A549 (cell line): ENCODE measurements at regions not wholly inside any gene's neighbourhood (a gene's known extent, or its start where the extent isn't known, plus 50 kb on each side); places are given as distances from the start of the nearest gene placed in this dataset.

Source experiments
- ATAC-seq, 2 experiments: fragments of 200-7000 bp in 1 of 2; fragments of >200 bp in 1 of 2; cut with Nextera tagmentation in 1 of 2; cut with Tn5 transposase in 1 of 2; 3 replicates each; pipeline versions ENCODE4 v1.8.0 to v1.9.1; 2018 to 2020; ENCODE audit warnings: mild to moderate bottlenecking in 1 of 2, moderate library complexity in 1 of 2
- CTCF ChIA-PET: fragments of 300-600 bp; sonication (Branson Sonifier 250); formaldehyde crosslinking; extraction: SDS; loops from one replicate; lab custom pipeline; 2021; ENCODE audit warnings: antibody characterized with exemption, inconsistent platforms; lab: Yijun Ruan, JAX
- POLR2A ChIA-PET: fragments of 350-600 bp; formaldehyde crosslinking; extraction: SDS; loops from one replicate; lab custom pipeline; 2021; ENCODE audit warnings: antibody characterized with exemption, inconsistent platforms; lab: Yijun Ruan, JAX
- DNase-seq, 2 experiments: peaks; one replicate each; pipeline versions ENCODE4 v3.0.0 to v3.0.0-alpha.2; 2011 to 2016; ENCODE audit warnings: low read depth in 1 of 2, low spot score in 1 of 2
- FAIRE-seq: peaks from 2 replicates; lab custom pipeline; 2011; peaks lifted over from hg19 to GRCh38; lab: Jason Lieb, UNC
- H3K27ac ChIP-seq, 2 experiments: fragments of >200 bp; sonication (Bioruptor Twin); formaldehyde crosslinking; 3 replicates each; pipeline ENCODE4 v1.5.1; 2016 to 2017
- H3K4me1 ChIP-seq: fragments of >200 bp; sonication (Bioruptor Twin); formaldehyde crosslinking; 3 replicates; pipeline ENCODE4 v1.6.1; 2016
- H3K4me2 ChIP-seq: fragments of >200 bp; sonication (Bioruptor Twin); formaldehyde crosslinking; 3 replicates; pipeline ENCODE4 v1.6.1; 2016
- H3K4me3 ChIP-seq: fragments of >200 bp; sonication (Bioruptor Twin); formaldehyde crosslinking; 3 replicates; pipeline ENCODE4 v1.5.1; 2016
- H3K9me3 ChIP-seq: fragments of >200 bp; sonication (Bioruptor Twin); formaldehyde crosslinking; 3 replicates; pipeline ENCODE4 v1.6.1; 2016
- CBX8 ChIP-seq: fragments of 200-600 bp; sonication (generic); IDR thresholded peaks from 2 replicates; pipeline ENCODE4 v1.6.1; 2016
- CHD4 ChIP-seq: fragments of 200-600 bp; sonication (generic); IDR thresholded peaks from 2 replicates; pipeline ENCODE4 v1.6.1; 2016; ENCODE audit warnings: antibody characterized with exemption, mild to moderate bottlenecking, borderline replicate concordance
- ESRRA ChIP-seq: fragments of 150-350 bp; IDR thresholded peaks from 2 replicates; pipeline ENCODE4 v1.6.1; 2014; ENCODE audit warnings: mild to moderate bottlenecking, low read length, borderline replicate concordance
- HOXA7 ChIP-seq: fragments of 250-450 bp; sonication (Bioruptor Pico); IDR thresholded peaks from 2 replicates; pipeline ENCODE4 v1.5.0; 2020; ENCODE audit warnings: mild to moderate bottlenecking, moderate library complexity
- HOXB13 ChIP-seq: fragments of 250-450 bp; sonication (Bioruptor Pico); IDR thresholded peaks from 2 replicates; pipeline ENCODE4 v1.5.0; 2020; ENCODE audit warnings: low read depth, mild to moderate bottlenecking, moderate library complexity
- HOXB5 ChIP-seq: fragments of 250-450 bp; sonication (Bioruptor Pico); IDR thresholded peaks from 2 replicates; pipeline ENCODE4 v1.5.0; 2020; ENCODE audit warnings: mild to moderate bottlenecking, moderate library complexity
- JUN ChIP-seq, 2 experiments: fragments of >200 bp; sonication (Bioruptor Twin); formaldehyde crosslinking; IDR thresholded peaks; 2 replicates in 1 of 2; 3 replicates in 1 of 2; pipeline ENCODE4 v1.6.1; 2016 to 2017
- KDM1A ChIP-seq: fragments of 200-600 bp; sonication (generic); IDR thresholded peaks from 2 replicates; pipeline ENCODE4 v1.6.1; 2016; ENCODE audit warnings: low read depth, mild to moderate bottlenecking
- KDM5A ChIP-seq: fragments of 200-600 bp; sonication (generic); IDR thresholded peaks from 2 replicates; pipeline ENCODE4 v1.6.1; 2016; ENCODE audit warnings: antibody characterized with exemption, mild to moderate bottlenecking
- MAZ ChIP-seq: fragments of 150-350 bp; IDR thresholded peaks from 2 replicates; pipeline ENCODE4 v1.6.1; 2014; ENCODE audit warnings: antibody characterized with exemption, low read depth, low read length, borderline replicate concordance
- NFE2L2 ChIP-seq: fragments of 150-350 bp; conservative IDR thresholded peaks from 2 replicates; pipeline ENCODE4 v1.6.1; 2014; ENCODE audit warnings: low read length
- POLR2AphosphoS2 ChIP-seq: conservative IDR thresholded peaks from 2 replicates; pipeline ENCODE4 v1.6.1; 2012; ENCODE audit warnings: low read length, improper control_type of control experiment, inconsistent platforms
- RCOR1 ChIP-seq: fragments of 150-350 bp; IDR thresholded peaks from 2 replicates; pipeline ENCODE4 v1.6.1; 2014; ENCODE audit warnings: antibody characterized with exemption, low read length, low read depth
- RFX5 ChIP-seq: fragments of 450-650 bp; IDR thresholded peaks from 2 replicates; pipeline ENCODE4 v1.7.1; 2014; ENCODE audit warnings: antibody characterized with exemption, mild to moderate bottlenecking, moderate library complexity
- ZFP36 ChIP-seq: fragments of 450-650 bp; IDR thresholded peaks from 2 replicates; pipeline ENCODE4 v1.6.1; 2014; ENCODE audit warnings: borderline replicate concordance; ENCODE audit not compliant: partially characterized antibody
- ZSCAN20 ChIP-seq: fragments of 250-450 bp; sonication (Bioruptor Pico); IDR thresholded peaks from 2 replicates; pipeline ENCODE4 v1.8.0; 2022; ENCODE audit warnings: mild to moderate bottlenecking, moderate library complexity
- WGBS: methylation state at CpG from one replicate; pipeline ENCODE4 v1.1.6; 2017; ENCODE audit errors: missing lambda C conversion rate; 5-methylcytosine and 5-hydroxymethylcytosine counted together
- TF ChIP-seq, protein P1 (sequence below): IDR thresholded peaks from 2 replicates; pipeline ENCODE4 v1.6.1; 2012
- TF ChIP-seq, protein P2 (sequence below): IDR thresholded peaks from 2 replicates; pipeline ENCODE4 v1.6.1; 2012; ENCODE audit warnings: low read depth, borderline replicate concordance
- TF ChIP-seq, protein P3 (sequence below): fragments of >200 bp; sonication (Bioruptor Twin); formaldehyde crosslinking; IDR thresholded peaks from 3 replicates; pipeline ENCODE4 v1.6.1; 2016
- TF ChIP-seq, protein P4 (sequence below): fragments of 250-450 bp; sonication (Bioruptor Pico); IDR thresholded peaks from 2 replicates; pipeline ENCODE4 v1.5.0; 2020; ENCODE audit warnings: low read depth, mild to moderate bottlenecking, moderate library complexity
- TF ChIP-seq, protein P5 (sequence below): fragments of 250-450 bp; sonication (Bioruptor Pico); IDR thresholded peaks from 2 replicates; pipeline ENCODE4 v1.5.0; 2021; ENCODE audit warnings: mild to moderate bottlenecking, moderate library complexity, borderline replicate concordance

DNA sequence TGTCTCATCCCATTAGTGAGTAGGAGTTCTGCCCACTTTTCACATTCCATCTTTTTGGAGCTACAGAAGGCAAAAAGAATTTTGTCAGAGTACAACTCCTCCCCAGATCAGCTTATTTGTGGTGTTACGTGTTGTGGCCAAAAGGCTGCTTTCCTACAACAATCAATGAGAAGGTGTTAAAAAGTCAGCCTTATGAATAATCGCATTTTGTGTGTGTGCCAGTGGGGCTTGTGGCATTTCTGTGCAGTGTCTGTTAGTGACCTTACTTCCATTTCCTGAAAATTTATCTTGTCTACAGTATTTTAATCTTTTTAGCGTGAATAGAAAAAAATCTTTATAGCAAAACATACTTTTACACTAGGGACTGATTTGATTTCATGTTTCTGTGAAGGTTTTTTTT, 458.3 kb upstream of the LCORL start:
- ChIA-PET POLR2A (no interaction called here), CTCF (interaction anchor here (0.6 kb wide), 2 partner anchors 54 to 769 kb away, joined by 4 read pairs; no protein-coding TSS in a partner anchor)
- FAIRE-seq = no peak
- no peak overlapping the region for H3K27ac ChIP-seq
- ATAC-seq = no peak
- no peaks in the 10 kb centered on the region for H3K4me1 ChIP-seq
- WGBS = 0% methylated on average over 3 of the region's 3 CpGs
- no peak overlapping the region for H3K4me3 ChIP-seq
- H3K9me3 ChIP-seq = no peaks in the 10 kb centered on the region
- TF ChIP-seq HOXB5 (CRISPR knock-in tag) (no peak), ZFP36 (no peak), MAZ (no peak), RCOR1 (no peak), NFE2L2 (no peak), KDM1A (no peak), KDM5A (no peak), JUN (IDR thresholded peaks at IDR 0.05) (no peak), ZSCAN20 (CRISPR knock-in tag) (no peak), RFX5 (no peak), ESRRA (no peak)
- TF ChIP-seq, protein P1, sequence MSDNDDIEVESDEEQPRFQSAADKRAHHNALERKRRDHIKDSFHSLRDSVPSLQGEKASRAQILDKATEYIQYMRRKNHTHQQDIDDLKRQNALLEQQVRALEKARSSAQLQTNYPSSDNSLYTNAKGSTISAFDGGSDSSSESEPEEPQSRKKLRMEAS = no peak
- TF ChIP-seq, protein P2, sequence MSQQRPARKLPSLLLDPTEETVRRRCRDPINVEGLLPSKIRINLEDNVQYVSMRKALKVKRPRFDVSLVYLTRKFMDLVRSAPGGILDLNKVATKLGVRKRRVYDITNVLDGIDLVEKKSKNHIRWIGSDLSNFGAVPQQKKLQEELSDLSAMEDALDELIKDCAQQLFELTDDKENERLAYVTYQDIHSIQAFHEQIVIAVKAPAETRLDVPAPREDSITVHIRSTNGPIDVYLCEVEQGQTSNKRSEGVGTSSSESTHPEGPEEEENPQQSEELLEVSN = no peak
- TF ChIP-seq, protein P3, sequence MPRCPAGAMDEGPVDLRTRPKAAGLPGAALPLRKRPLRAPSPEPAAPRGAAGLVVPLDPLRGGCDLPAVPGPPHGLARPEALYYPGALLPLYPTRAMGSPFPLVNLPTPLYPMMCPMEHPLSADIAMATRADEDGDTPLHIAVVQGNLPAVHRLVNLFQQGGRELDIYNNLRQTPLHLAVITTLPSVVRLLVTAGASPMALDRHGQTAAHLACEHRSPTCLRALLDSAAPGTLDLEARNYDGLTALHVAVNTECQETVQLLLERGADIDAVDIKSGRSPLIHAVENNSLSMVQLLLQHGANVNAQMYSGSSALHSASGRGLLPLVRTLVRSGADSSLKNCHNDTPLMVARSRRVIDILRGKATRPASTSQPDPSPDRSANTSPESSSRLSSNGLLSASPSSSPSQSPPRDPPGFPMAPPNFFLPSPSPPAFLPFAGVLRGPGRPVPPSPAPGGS = no peak
- TF ChIP-seq, protein P4, sequence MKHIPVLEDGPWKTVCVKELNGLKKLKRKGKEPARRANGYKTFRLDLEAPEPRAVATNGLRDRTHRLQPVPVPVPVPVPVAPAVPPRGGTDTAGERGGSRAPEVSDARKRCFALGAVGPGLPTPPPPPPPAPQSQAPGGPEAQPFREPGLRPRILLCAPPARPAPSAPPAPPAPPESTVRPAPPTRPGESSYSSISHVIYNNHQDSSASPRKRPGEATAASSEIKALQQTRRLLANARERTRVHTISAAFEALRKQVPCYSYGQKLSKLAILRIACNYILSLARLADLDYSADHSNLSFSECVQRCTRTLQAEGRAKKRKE (CRISPR knock-in tag) = no peak
- no peak overlapping the region for H3K4me2 ChIP-seq
- DNase-seq = no peak

DNA sequence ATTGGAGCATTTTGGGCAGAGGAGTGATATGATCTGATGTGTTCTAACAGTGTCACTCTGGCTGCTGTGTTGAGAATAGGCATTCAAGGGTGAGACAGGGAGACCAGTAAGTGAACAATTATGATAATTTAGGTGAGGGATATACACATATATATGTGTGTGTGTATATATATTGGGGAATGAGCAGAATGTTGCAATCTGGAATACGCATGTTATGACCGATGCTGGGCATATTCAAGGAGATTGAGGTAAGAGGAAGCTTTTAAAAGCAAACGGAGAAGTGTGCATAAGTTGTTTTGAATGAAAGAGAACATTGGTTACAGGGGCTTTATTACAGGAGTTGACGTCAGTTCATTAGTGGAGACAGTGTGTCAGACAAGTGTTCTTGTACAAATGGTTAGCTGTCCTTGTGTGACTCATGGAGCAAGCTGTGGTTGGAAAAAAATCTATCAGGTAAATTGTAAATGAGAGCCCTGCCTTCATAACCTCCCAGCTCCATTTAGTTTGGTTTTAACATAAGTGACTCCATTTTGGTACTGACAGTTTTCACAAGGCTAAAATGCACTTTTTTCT, 442.5 kb upstream of the LCORL start:
- ChIA-PET POLR2A (no interaction called here), CTCF (no interaction called here)
- H3K9me3 ChIP-seq = no peaks in the 10 kb centered on the region
- WGBS = 3% methylated on average over 4 of the region's 4 CpGs
- H3K4me1 ChIP-seq = no peaks in the 10 kb centered on the region
- H3K4me2 ChIP-seq = no peak overlapping the region
- ATAC-seq = no peak
- H3K4me3 ChIP-seq = no peak overlapping the region
- FAIRE-seq = no peak
- H3K27ac ChIP-seq = no peak overlapping the region
- DNase-seq = no peak
- TF ChIP-seq, protein P2 = no peak
- TF ChIP-seq CHD4 = no peak
- TF ChIP-seq, protein P4 (CRISPR knock-in tag) = no peak
- TF ChIP-seq POLR2AphosphoS2 = no peak
- TF ChIP-seq MAZ = no peak
- TF ChIP-seq, protein P5, sequence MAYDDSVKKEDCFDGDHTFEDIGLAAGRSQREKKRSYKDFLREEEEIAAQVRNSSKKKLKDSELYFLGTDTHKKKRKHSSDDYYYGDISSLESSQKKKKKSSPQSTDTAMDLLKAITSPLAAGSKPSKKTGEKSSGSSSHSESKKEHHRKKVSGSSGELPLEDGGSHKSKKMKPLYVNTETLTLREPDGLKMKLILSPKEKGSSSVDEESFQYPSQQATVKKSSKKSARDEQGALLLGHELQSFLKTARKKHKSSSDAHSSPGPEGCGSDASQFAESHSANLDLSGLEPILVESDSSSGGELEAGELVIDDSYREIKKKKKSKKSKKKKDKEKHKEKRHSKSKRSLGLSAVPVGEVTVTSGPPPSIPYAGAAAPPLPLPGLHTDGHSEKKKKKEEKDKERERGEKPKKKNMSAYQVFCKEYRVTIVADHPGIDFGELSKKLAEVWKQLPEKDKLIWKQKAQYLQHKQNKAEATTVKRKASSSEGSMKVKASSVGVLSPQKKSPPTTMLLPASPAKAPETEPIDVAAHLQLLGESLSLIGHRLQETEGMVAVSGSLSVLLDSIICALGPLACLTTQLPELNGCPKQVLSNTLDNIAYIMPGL (CRISPR knock-in tag) = no peak
- TF ChIP-seq CBX8 = no peak
- TF ChIP-seq HOXB13 (CRISPR knock-in tag) = no peak
- TF ChIP-seq HOXA7 = no peak
